ENCODE measurements at regions not wholly inside any gene's neighbourhood (a gene's known extent, or its start where the extent isn't known, plus 50 kb on each side); places are given as distances from the start of the nearest gene placed in this dataset.

DNA sequence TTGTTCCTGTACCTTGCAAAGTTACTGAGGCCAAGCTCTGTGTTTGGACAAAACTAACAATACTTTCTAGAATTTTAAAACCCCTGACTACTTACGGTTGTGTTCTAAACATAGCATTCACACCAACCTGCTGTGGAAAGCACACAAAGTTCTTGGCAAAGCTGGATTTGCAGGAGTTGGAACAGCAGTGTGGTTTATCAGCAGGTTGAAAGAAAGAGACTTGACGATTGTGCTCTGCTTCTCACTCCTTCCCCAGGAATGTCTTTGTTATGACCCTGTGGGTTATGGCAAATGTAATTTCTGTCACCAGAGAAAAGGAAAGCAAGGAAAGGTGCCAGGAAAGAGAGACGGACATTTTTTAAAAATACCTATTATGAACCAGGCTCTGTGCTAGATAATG is 165.5 kb upstream of the TGFBR2 start (continued):
- TF ChIP-seq, protein P1, sequence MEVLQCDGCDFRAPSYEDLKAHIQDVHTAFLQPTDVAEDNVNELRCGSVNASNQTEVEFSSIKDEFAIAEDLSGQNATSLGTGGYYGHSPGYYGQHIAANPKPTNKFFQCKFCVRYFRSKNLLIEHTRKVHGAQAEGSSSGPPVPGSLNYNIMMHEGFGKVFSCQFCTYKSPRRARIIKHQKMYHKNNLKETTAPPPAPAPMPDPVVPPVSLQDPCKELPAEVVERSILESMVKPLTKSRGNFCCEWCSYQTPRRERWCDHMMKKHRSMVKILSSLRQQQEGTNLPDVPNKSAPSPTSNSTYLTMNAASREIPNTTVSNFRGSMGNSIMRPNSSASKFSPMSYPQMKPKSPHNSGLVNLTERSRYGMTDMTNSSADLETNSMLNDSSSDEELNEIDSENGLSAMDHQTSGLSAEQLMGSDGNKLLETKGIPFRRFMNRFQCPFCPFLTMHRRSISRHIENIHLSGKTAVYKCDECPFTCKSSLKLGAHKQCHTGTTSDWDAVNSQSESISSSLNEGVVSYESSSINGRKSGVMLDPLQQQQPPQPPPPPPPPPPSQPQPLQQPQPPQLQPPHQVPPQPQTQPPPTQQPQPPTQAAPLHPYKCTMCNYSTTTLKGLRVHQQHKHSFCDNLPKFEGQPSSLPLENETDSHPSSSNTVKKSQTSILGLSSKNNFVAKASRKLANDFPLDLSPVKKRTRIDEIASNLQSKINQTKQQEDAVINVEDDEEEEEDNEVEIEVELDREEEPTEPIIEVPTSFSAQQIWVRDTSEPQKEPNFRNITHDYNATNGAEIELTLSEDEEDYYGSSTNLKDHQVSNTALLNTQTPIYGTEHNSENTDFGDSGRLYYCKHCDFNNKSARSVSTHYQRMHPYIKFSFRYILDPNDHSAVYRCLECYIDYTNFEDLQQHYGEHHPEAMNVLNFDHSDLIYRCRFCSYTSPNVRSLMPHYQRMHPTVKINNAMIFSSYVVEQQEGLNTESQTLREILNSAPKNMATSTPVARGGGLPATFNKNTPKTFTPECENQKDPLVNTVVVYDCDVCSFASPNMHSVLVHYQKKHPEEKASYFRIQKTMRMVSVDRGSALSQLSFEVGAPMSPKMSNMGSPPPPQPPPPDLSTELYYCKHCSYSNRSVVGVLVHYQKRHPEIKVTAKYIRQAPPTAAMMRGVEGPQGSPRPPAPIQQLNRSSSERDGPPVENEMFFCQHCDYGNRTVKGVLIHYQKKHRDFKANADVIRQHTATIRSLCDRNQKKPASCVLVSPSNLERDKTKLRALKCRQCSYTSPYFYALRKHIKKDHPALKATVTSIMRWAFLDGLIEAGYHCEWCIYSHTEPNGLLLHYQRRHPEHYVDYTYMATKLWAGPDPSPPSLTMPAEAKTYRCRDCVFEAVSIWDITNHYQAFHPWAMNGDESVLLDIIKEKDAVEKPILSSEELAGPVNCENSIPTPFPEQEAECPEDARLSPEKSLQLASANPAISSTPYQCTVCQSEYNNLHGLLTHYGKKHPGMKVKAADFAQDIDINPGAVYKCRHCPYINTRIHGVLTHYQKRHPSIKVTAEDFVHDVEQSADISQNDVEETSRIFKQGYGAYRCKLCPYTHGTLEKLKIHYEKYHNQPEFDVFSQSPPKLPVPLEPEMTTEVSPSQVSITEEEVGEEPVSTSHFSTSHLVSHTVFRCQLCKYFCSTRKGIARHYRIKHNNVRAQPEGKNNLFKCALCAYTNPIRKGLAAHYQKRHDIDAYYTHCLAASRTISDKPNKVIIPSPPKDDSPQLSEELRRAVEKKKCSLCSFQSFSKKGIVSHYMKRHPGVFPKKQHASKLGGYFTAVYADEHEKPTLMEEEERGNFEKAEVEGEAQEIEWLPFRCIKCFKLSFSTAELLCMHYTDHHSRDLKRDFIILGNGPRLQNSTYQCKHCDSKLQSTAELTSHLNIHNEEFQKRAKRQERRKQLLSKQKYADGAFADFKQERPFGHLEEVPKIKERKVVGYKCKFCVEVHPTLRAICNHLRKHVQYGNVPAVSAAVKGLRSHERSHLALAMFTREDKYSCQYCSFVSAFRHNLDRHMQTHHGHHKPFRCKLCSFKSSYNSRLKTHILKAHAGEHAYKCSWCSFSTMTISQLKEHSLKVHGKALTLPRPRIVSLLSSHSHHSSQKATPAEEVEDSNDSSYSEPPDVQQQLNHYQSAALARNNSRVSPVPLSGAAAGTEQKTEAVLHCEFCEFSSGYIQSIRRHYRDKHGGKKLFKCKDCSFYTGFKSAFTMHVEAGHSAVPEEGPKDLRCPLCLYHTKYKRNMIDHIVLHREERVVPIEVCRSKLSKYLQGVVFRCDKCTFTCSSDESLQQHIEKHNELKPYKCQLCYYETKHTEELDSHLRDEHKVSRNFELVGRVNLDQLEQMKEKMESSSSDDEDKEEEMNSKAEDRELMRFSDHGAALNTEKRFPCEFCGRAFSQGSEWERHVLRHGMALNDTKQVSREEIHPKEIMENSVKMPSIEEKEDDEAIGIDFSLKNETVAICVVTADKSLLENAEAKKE (CRISPR knock-in tag; IDR thresholded peaks at IDR 0.05), result no peak
- TF ChIP-seq NANOG (IDR thresholded peaks at IDR 0.05; ENCODE audit: borderline replicate concordance), result no peak
- TF ChIP-seq STAT1 (IDR thresholded peaks at IDR 0.05; ENCODE audit: unreplicated experiment), result no peak
- no peak for TF ChIP-seq POLR2AphosphoS5 (IDR thresholded peaks at IDR 0.05; ENCODE audit: low read depth)
- TF ChIP-seq, protein P2, sequence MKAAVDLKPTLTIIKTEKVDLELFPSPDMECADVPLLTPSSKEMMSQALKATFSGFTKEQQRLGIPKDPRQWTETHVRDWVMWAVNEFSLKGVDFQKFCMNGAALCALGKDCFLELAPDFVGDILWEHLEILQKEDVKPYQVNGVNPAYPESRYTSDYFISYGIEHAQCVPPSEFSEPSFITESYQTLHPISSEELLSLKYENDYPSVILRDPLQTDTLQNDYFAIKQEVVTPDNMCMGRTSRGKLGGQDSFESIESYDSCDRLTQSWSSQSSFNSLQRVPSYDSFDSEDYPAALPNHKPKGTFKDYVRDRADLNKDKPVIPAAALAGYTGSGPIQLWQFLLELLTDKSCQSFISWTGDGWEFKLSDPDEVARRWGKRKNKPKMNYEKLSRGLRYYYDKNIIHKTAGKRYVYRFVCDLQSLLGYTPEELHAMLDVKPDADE (IDR thresholded peaks at IDR 0.05), result no peak

DNA sequence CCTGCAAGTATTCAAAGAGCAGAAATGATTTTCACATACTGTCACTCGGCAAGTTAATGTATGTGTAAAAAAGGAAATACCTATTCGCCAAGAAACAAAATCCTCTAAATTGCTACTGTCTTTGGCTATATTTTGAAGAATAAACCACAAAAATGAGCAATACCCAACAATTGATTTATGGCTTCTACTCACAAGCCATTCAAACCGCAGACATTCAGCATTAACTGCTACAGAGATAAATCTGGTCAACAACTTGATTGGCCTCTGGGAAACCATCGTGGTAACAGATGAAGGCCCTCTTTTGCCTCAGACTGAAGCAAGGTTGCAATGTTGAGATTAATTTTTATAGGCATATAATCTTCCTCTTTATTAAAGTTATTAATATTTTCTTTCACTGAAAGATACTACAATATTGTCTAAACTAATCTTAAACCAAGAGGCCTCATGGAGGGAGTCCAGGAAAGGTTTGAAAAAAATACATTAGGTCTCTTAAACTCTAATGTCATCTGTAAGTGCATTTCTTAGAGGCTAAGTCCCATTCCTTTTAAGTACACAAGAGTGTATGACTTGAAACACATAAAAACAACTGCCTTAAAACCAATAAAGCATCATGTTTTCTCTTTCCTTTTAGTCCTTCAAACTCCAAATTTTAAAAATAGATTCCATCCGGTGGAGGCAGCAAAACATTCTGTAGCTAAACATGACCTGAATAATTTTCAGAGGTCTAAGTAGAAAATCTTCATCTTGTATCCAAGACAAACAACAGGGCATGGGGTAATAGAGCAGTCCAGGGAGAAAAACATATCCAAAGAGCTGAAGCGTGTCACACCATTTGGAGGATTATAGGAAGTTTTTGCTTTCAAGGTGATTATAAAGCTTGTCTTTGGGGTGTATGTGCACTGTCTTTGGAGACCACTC is 162.4 kb upstream of the TGFBR2 start:
- no peaks in the 10 kb centered on the region for H4K20me1 ChIP-seq (replicated peaks; ENCODE audit: insufficient read depth)
- H3K27ac ChIP-seq (ENCODE audit: low read depth), result no peak overlapping the region
- no peak overlapping the region for H3K4me3 ChIP-seq
- Mint-ChIP-seq H3K36me3 (ENCODE audit: low read depth) (no peaks in the 10 kb centered on the region), H3K27ac (no peak overlapping the region), H3K4me1 (peaks cover 6% of the 10 kb centered on the region), H3K4me3 (no peak overlapping the region), H3K9me3 (no peaks in the 10 kb centered on the region), H3K27me3 (ENCODE audit: insufficient read depth, low read depth, poor library complexity) (peaks cover 6% of the 10 kb centered on the region)
- peaks cover 4% of the 10 kb centered on the region; the same call in 1 of the 2 replicates for H3K9me2 ChIP-seq (ENCODE audit: insufficient read depth)
- ATAC-seq (no peak), DNase-seq (ENCODE audit: low spot score) (no peak)
- H3K79me2 ChIP-seq (replicated peaks; ENCODE audit: insufficient read depth), result no peaks in the 10 kb centered on the region
- H3K36me3 ChIP-seq (ENCODE audit: insufficient read depth), result no peaks in the 10 kb centered on the region
- H3K27me3 ChIP-seq (ENCODE audit: insufficient read depth), result no peaks in the 10 kb centered on the region
- no peak overlapping the region for H3K4me2 ChIP-seq
- H3K4me1 ChIP-seq (ENCODE audit: insufficient read depth), result no peaks in the 10 kb centered on the region
- H3F3A ChIP-seq (replicated peaks; ENCODE audit: low read depth), result no peaks in the 10 kb centered on the region
- H2AFZ ChIP-seq, result no peak overlapping the region
- no peak for TF ChIP-seq ZNF331 (CRISPR knock-in tag; IDR thresholded peaks at IDR 0.05; ENCODE audit: low read depth)
- no peak for TF ChIP-seq NANOG (IDR thresholded peaks at IDR 0.05; ENCODE audit: borderline replicate concordance)
- TF ChIP-seq POLR2AphosphoS5 (IDR thresholded peaks at IDR 0.05; ENCODE audit: low read depth), result no peak
- TF ChIP-seq STAT1 (IDR thresholded peaks at IDR 0.05; ENCODE audit: unreplicated experiment), result no peak
- TF ChIP-seq JUNB (IDR thresholded peaks at IDR 0.05; ENCODE audit: unreplicated experiment), result no peak
- TF ChIP-seq CREB1 (CRISPR knock-in tag; IDR thresholded peaks at IDR 0.05; ENCODE audit: low read depth), result no peak

Data from GM23338 (cell line).